Ascending aorta (tissue), 2 donors: ENCODE measurements at regions not wholly inside any gene's neighbourhood (a gene's known extent, or its start where the extent isn't known, plus 50 kb on each side); places are given as distances from the start of the nearest gene placed in this dataset.

ENCODE experiments used
- DNase-seq, 2 donors: peaks; one replicate each; pipeline ENCODE4 v3.0.0-alpha.2; 2019; ENCODE audit warnings: low spot score in 2 of 2
- H3K27ac ChIP-seq, 2 donors: fragments of 200-600 bp; sonication (generic); one replicate each; pipeline ENCODE4 v1.5.1; 2016 to 2017; ENCODE audit warnings: mild to moderate bottlenecking in 1 of 2
- H3K27me3 ChIP-seq: fragments of 200-600 bp; sonication (generic); one replicate; pipeline ENCODE4 v1.5.1; 2017
- H3K36me3 ChIP-seq, 2 donors: fragments of 200-600 bp; sonication (generic); one replicate each; pipeline ENCODE4 v1.5.1; 2016
- H3K4me1 ChIP-seq, 2 donors: fragments of 200-600 bp; sonication (generic); one replicate each; pipeline ENCODE4 v1.5.1; 2016 to 2017; ENCODE audit warnings: mild to moderate bottlenecking in 1 of 2
- H3K4me3 ChIP-seq, 2 donors: fragments of 200-600 bp; sonication (generic); one replicate each; pipeline ENCODE4 v1.5.1; 2016 to 2017; ENCODE audit warnings: mild to moderate bottlenecking in 1 of 2
- H3K9me3 ChIP-seq, 2 donors: fragments of 200-600 bp; sonication (generic); one replicate each; pipeline ENCODE4 v1.5.1; 2016
- intact Hi-C: fragments of 100-400 bp; cut with DNase I; formaldehyde crosslinking; loops from one replicate; pipeline ENCODE4 v1.15.1; 2023
- TF ChIP-seq, protein P1 (sequence below), 3 experiments: fragments of 200-600 bp in 2 of 3; fragments of 450-650 bp in 1 of 3; sonication (generic) in 2 of 3; IDR thresholded peaks; one replicate each; pipeline ENCODE4 v1.5.1; 2016 to 2019; ENCODE audit warnings: antibody characterized with exemption in 3 of 3, mild to moderate bottlenecking in 1 of 3, moderate library complexity in 1 of 3

DNA sequence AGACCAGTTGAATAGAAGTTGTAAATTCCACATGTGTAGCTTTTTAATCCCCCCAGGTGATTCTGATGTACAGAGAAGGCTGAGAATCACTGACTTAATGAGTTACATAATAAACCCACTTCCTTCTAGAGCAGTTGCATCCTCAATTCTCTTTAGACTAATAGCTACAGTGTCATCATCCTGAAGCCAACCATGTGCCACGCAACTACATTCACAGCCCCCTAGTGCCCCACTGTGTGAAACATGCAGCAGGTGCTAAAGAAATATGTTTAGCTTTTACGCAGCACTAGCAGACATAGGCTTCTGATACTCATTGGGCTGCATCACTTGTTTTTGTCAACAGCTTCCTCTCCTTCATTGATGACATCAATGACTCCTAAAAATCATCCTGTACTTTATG is 1168.3 kb downstream of the BCL11B start:
- intact Hi-C loops = no loop called here
- Histone ChIP-seq H3K27ac (no peak overlapping the region), H3K9me3 (no peaks in the 10 kb centered on the region), H3K4me3 (no peak overlapping the region), H3K4me1 (no peaks in the 10 kb centered on the region), H3K27me3 (no peaks in the 10 kb centered on the region), H3K36me3 (no peaks in the 10 kb centered on the region)
- DNase-seq = no peak
- TF ChIP-seq, protein P1, sequence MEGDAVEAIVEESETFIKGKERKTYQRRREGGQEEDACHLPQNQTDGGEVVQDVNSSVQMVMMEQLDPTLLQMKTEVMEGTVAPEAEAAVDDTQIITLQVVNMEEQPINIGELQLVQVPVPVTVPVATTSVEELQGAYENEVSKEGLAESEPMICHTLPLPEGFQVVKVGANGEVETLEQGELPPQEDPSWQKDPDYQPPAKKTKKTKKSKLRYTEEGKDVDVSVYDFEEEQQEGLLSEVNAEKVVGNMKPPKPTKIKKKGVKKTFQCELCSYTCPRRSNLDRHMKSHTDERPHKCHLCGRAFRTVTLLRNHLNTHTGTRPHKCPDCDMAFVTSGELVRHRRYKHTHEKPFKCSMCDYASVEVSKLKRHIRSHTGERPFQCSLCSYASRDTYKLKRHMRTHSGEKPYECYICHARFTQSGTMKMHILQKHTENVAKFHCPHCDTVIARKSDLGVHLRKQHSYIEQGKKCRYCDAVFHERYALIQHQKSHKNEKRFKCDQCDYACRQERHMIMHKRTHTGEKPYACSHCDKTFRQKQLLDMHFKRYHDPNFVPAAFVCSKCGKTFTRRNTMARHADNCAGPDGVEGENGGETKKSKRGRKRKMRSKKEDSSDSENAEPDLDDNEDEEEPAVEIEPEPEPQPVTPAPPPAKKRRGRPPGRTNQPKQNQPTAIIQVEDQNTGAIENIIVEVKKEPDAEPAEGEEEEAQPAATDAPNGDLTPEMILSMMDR (IDR thresholded peaks at IDR 0.05) = no peak

DNA sequence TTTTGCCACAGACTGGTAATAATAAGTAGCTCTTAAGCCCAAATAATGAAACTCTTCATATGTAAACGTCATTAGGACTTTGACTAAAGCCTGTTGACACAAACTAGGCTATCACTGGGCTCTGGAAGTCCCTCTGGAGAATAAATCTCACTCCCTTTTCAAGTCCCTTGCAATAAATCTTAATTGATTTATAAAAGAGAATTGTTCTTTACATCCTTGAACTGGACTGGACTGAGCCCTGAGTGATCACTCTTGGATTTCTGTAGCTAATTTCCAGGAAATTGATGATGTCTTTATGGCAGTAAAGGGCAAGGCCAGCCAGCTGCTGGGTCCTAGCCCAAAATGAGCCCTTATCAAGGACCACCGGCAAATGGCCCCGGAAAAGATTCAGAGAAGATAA is 1162.7 kb downstream of the BCL11B start:
- Histone ChIP-seq H3K27ac (no peak overlapping the region), H3K9me3 (no peaks in the 10 kb centered on the region), H3K36me3 (no peaks in the 10 kb centered on the region), H3K4me3 (no peak overlapping the region), H3K4me1 (no peaks in the 10 kb centered on the region), H3K27me3 (no peaks in the 10 kb centered on the region)
- DNase-seq = no peak
- intact Hi-C loops = no loop called here
- TF ChIP-seq, protein P1 (IDR thresholded peaks at IDR 0.05) = no peak

DNA sequence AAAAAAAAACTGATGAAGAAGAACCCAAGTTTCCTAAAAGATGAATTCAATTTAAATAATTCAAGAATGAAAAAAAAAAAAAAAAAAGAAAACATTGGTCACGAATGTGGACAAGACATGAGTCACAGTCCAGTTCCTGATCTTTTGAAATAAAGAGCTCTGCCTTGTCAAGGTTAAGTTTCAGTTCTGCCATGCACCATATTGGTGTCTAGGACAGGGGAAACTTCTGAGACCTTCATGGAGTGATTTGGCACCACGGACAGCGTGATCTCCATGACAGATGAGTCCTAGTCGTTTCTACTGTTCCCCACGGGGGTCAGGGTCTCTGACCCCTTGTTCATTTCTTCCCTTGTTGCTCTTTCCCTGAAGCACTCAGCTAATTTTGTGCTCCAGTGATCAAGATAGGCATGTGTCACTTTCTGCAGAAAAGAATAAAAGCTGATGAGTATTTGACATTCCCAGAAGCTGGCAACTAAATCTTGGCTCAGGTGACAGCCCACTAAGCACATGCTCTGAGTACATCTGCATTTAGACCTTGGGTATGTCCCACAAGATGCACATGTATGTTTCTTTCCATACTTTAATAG is 1159.7 kb downstream of the BCL11B start:
- no peaks in the 10 kb centered on the region for H3K27me3 ChIP-seq
- no peaks in the 10 kb centered on the region for H3K9me3 ChIP-seq
- no peaks in the 10 kb centered on the region for H3K36me3 ChIP-seq
- no peak overlapping the region for H3K4me3 ChIP-seq
- H3K27ac ChIP-seq = no peak overlapping the region
- intact Hi-C loops = no loop called here
- no peak for DNase-seq
- TF ChIP-seq, protein P1 (IDR thresholded peaks at IDR 0.05) = no peak
- H3K4me1 ChIP-seq = no peaks in the 10 kb centered on the region

DNA sequence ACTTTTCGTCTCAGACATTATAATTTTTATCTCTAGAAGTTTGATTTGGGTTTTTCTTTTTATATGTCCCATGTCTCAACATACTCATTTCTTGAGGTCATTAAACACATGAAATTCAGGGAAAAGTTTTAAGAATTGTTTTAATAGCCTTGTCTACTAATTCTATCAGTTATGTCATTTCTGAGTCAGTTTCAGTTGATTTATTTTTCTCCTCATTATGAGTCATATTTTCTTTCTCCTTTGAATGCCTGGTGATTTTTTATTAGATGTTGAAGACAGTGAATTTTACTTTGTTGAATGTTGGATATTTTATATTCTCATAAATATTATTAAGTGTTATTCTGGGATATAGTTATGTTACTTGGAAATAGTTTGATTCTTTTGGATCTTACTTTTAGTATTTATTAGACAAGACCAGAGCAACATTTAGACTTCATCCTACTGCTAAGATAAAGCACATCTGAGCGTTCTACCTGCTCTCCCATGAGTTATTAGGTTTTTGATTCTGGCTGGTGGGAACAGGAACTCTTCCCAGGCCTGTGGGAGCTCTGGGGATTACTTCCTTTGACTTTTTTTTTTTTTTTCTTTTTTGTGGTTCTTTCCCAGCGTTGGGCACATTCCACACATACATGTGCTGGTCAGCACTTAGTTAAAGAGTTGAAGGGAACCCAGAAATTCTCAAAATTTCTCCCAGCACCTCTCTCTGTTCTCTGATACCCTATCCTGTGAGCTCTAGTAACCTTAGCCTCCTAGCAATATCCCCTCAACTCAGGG is 1157.7 kb downstream of the BCL11B start:
- TF ChIP-seq, protein P1 (IDR thresholded peaks at IDR 0.05) = no peak
- intact Hi-C loops = no loop called here
- no peaks in the 10 kb centered on the region for H3K36me3 ChIP-seq

DNA sequence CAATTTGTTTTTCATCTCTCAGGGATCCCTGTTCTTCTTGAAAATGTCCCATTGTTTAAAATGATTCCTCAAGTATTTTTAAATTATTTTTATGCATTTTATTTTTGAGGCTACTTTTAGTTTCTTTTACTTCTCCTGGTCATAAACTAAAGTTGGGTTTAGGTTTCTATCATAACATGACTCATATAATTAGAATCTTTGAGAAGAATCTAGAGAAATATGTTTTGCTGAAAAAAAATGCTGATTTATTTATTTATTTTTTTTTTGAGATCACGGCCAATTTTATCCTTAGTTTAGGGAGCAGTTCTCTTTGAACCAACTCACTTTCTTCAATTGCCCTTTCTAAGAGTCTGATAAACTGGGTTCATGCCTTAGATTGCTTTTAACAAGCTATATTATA is 1157.1 kb downstream of the BCL11B start:
- Histone ChIP-seq H3K4me3 (no peak overlapping the region), H3K36me3 (no peaks in the 10 kb centered on the region), H3K9me3 (no peaks in the 10 kb centered on the region), H3K27me3 (no peaks in the 10 kb centered on the region), H3K27ac (no peak overlapping the region), H3K4me1 (no peaks in the 10 kb centered on the region)
- TF ChIP-seq, protein P1 (IDR thresholded peaks at IDR 0.05) = no peak
- no peak for DNase-seq
- intact Hi-C loops = no loop called here

More for the DNA sequence above, 1157.7 kb downstream of the BCL11B start:
- Histone ChIP-seq H3K4me1 (no peaks in the 10 kb centered on the region), H3K4me3 (no peak overlapping the region), H3K9me3 (no peaks in the 10 kb centered on the region), H3K27me3 (no peaks in the 10 kb centered on the region), H3K27ac (no peak overlapping the region)
- DNase-seq = no peak
